ENCODE measurements at regions not wholly inside any gene's neighbourhood (a gene's known extent, or its start where the extent isn't known, plus 50 kb on each side); places are given as distances from the start of the nearest gene placed in this dataset.

DNA sequence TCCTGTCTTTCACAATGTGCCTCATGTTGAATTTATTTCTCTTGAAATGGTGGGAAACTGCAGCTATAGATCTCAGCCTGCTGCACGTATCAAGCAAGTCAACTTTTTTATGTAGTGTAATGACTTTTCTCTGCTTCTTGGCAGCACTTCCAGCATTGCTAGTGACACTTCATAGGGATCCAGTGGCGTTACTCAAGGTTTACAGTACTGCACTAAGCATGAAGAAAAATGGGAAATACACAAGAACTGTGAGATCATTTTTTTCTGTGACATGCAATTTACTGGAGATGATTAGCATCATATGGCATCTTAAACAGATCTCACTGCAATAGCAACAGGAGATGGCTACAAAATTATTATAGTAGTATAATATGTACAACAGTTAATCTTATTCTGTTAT, 90.9 kb downstream of the POLR1F start:
- H3K27ac ChIP-seq = no peak overlapping the region
- 45 to 54% methylated on average over 2 of the region's 2 CpGs for WGBS, 2 donors
- H3K4me1 ChIP-seq = no peaks in the 10 kb centered on the region
- ATAC-seq = no peak
- no peak for DNase-seq
- no peak overlapping the region for H3K4me3 ChIP-seq
- no peaks in the 10 kb centered on the region for H3K9me3 ChIP-seq
- no peaks in the 10 kb centered on the region for H3K36me3 ChIP-seq
- no peak for TF ChIP-seq CTCF (IDR thresholded peaks at IDR 0.05)
- intact Hi-C loops (cut with DNase I) = no loop called here
- H3K27me3 ChIP-seq = no peaks in the 10 kb centered on the region

DNA sequence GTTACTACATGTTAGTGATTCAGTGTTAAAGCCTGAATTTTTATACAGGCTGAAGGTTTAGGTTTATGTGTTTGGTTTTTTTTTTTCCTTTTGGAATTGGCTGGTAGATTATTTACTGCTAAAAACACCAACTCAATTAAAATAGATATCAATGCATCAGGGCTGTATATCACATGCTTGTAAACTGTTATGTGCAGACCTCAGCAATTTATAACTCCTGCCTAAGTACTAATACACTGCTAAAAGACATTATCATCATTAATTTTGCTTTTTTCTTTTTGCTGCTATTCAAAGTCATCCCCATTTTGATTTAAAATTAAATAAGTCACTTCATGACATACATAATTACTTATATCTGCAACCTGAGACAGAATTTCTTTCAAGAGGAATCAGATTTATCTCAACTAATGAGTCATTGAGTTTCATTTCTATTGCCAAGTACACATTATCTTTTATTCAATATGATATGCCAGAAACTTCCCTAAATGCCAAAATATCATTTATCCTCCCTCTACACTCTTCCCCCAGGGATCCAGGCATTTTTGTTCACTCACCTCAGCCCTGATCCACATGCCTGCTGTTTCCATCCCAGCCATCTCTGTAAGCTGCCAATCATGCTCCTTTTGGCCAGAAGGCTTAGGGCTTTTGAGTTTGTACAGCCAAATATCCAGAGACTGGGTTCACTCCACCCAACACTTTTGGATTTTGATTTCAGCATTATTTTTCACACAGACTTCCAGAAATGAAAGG, 98.5 kb downstream of the POLR1F start:
- ATAC-seq (no peak), DNase-seq (no peak)
- Histone ChIP-seq H3K36me3 (no peaks in the 10 kb centered on the region), H3K27me3 (no peaks in the 10 kb centered on the region), H3K27ac (no peak overlapping the region), H3K4me3 (no peak overlapping the region), H3K4me1 (no peaks in the 10 kb centered on the region), H3K9me3 (peaks cover 0 to 28% (median 3%) of the 10 kb centered on the region in 11 donors)
- intact Hi-C loops (cut with DNase I) = no loop called here
- TF ChIP-seq CTCF (IDR thresholded peaks at IDR 0.05) = no peak

DNA sequence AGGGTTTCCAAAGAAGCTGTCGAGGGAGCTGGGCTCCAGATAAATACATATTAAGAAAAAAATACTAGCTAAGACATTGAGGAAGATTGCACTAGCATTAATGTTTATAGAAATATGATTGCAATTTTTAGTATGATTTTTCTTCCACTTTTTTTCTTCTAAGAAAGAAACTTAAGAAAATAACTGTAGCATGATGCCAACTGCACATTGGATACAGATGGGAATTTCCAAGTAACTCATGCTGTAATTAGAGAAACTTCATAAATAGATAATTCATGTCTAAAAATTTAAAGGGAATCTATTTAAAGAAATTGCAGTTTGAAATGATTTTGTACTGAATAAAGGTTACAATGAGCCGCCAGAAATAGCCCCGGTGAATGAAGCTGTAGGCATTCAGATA, 119.4 kb downstream of the POLR1F start:
- no peaks in the 10 kb centered on the region for H3K36me3 ChIP-seq
- DNase-seq (no peak), ATAC-seq (no peak)
- H3K4me1 ChIP-seq = no peaks in the 10 kb centered on the region
- H3K27me3 ChIP-seq = no peaks in the 10 kb centered on the region
- H3K4me3 ChIP-seq = no peak overlapping the region
- no peak for TF ChIP-seq CTCF (IDR thresholded peaks at IDR 0.05)
- WGBS, 2 donors = 77 to 87% methylated on average over 3 of the region's 3 CpGs
- no peak overlapping the region for H3K27ac ChIP-seq
- H3K9me3 ChIP-seq = peaks cover 0 to 20% (median 0%) of the 10 kb centered on the region in 11 donors
- intact Hi-C loops (cut with DNase I) = no loop called here

- Histone ChIP-seq H3K27ac (no peak overlapping the region), H3K9me3 (peaks cover 0 to 9% (median 0%) of the 10 kb centered on the region in 11 donors), H3K4me1 (no peaks in the 10 kb centered on the region), H3K36me3 (no peaks in the 10 kb centered on the region), H3K4me3 (no peak overlapping the region), H3K27me3 (no peaks in the 10 kb centered on the region)
- DNase-seq = no peak
- no peak for ATAC-seq
- TF ChIP-seq CTCF (IDR thresholded peaks at IDR 0.05) = no peak
- WGBS, 2 donors = 44 to 48% methylated on average over 2 of the region's 2 CpGs
- intact Hi-C loops (cut with DNase I) = no loop called here
Measured at GRCh38 chr7:19587291-19587690, 121.5 kb downstream of the POLR1F start.
